ENCODE measurements at regions not wholly inside any gene's neighbourhood (a gene's known extent, or its start where the extent isn't known, plus 50 kb on each side); places are given as distances from the start of the nearest gene placed in this dataset.

DNA sequence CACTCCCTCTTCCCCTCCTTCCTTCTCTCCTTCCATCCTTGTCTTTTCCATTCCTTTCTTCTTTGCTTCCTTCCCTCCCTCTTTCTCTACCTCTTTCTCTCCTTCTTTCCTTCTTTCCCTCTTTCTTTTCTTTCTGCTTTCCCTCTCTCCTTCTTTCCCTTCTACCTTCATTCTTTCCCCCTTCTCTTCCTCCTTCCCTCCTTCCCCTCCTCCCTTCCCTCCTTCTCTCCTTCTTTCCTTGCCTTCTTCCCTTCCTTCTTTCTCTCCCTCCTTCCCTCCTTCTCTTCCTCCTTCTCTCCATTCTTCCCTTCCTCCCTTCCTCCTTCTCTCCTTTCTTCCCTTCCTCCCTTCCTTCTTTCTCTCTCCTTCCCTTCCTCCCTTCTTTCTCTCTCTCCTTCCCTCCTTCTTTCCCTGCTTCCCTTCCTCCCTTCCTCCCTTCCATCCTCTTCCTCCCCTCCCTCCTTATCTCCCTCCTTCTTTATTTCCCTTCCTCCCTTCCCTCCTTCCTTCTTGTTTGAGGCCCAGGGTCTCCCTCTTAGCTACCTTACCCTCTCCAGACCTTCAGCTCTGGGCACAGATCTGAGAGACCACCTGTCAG lies 77.0 kb downstream of the BUD13 start:
- TF ChIP-seq POLR2AphosphoS5 (IDR thresholded peaks at IDR 0.05), result no peak
- TF ChIP-seq, protein P1, sequence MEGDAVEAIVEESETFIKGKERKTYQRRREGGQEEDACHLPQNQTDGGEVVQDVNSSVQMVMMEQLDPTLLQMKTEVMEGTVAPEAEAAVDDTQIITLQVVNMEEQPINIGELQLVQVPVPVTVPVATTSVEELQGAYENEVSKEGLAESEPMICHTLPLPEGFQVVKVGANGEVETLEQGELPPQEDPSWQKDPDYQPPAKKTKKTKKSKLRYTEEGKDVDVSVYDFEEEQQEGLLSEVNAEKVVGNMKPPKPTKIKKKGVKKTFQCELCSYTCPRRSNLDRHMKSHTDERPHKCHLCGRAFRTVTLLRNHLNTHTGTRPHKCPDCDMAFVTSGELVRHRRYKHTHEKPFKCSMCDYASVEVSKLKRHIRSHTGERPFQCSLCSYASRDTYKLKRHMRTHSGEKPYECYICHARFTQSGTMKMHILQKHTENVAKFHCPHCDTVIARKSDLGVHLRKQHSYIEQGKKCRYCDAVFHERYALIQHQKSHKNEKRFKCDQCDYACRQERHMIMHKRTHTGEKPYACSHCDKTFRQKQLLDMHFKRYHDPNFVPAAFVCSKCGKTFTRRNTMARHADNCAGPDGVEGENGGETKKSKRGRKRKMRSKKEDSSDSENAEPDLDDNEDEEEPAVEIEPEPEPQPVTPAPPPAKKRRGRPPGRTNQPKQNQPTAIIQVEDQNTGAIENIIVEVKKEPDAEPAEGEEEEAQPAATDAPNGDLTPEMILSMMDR (IDR thresholded peaks at IDR 0.05), result no peak

Data from gastroesophageal sphincter (tissue), 3 donors.